Occipital lobe (tissue), 1 donor: ENCODE measurements at regions not wholly inside any gene's neighbourhood (a gene's known extent, or its start where the extent isn't known, plus 50 kb on each side); places are given as distances from the start of the nearest gene placed in this dataset.
"Not testable (repeated sequence)": the region's sequence is repeated elsewhere in the genome, so short reads cannot be mapped to it uniquely, and the experiment has no call there.

ENCODE experiments used
- DNase-seq: peaks from one replicate; lab custom pipeline; 2025; lab: John Stamatoyannopoulos, UW

GRCh38 chr2:75920859-75921551 is 210.3 kb upstream of the GCFC2 start:
- DNase-seq = no peak

- DNase-seq = no peak
Observed at GRCh38 chr2:75915851-75916634, 205.3 kb upstream of the GCFC2 start.

DNA sequence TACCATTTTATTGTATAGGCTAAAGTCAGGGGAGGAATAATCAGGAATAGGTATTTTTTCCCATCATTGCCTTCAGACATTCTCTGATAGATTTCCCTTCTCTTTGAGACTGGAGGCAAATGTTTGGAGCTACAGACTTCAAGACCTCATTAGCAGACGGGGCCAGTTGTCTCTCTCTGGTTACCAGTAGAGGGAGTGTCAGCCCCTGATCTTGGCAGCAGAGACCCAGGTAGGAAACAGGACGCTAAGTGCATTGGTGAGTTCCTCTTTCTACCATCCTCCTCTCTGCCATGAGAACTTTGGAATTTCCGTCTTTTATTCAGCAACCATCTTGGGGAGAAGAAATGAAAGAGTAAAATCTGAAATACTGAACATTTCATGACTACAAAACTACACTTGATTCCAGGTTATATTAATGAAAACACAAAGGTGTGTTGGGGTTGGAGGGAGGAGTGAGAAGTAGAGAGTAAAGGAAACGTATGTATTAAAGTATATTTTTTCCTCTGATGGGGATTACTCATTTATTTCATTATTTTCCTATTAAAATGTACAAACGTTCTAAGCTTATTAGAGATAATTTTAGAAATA is 186.2 kb upstream of the GCFC2 start:
- no peak for DNase-seq

DNA sequence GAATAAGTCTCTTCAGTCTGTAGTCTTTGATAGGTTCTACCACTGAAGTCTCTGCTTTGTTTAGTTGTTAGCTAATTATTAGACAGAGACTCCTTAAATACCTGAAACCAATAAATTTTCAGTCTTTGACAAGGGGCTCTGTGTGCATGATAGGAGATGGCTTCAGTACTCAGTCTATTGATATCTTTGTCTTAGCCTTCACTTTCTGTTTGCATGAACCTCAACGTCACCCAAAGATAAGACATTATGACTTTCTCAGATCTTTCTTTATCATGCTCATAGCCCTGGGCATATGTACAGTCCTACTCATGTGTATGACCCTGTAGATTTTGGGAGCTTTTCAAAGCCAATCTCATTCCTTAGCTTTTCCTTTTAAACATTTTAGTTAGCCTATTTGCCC is 183.5 kb upstream of the GCFC2 start:
- DNase-seq = no peak

DNA sequence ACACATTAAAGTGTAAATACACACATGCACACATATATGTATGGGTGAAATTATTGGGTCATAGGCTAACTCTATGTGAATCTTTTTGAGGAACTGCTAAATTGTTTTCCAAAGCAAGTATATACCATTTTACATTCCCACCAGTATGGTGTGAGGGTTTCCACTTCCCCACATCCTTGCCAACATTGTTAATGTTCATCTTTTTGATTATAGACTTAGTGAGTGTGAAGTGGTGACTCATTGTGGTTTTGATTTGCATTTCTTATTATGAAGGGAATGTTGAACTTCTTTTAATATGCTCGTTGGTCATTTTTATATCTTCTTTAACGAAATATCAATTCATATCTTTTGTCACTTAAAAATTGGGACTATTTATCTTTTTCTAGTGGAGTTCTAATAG is 181.8 kb upstream of the GCFC2 start:
- DNase-seq = no peak

GRCh38 chr2:75882530-75882929 is 171.8 kb upstream of the GCFC2 start:
- no peak for DNase-seq

GRCh38 chr2:75875606-75876005 is 164.9 kb upstream of the GCFC2 start:
- DNase-seq = not testable (repeated sequence)

GRCh38 chr2:75871762-75872614 is 161.3 kb upstream of the GCFC2 start:
- not testable (repeated sequence) for DNase-seq

DNA sequence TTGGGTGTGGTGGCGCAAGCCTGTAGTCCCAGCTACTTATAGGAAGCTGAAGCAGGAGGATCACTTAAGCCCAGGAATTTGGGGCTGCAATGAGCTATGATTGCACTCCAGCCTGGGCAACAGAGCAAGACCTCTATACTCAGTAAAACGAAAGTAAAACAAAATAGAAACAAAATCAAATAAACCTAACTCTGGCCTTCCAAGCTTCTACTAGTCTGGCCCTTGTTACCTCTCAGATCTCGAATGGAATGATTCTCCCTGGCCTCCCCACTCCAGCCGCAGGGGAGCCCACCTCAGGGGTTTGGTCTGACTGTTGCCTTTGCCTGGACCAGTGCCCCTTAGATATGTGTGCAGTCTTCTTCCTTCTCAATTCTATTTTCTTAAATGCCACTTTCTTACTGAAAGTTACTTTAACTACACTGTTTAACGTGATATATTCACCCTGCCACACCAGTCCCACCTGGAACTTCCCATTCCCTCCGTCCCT is 160.0 kb upstream of the GCFC2 start:
- DNase-seq = no peak

DNA sequence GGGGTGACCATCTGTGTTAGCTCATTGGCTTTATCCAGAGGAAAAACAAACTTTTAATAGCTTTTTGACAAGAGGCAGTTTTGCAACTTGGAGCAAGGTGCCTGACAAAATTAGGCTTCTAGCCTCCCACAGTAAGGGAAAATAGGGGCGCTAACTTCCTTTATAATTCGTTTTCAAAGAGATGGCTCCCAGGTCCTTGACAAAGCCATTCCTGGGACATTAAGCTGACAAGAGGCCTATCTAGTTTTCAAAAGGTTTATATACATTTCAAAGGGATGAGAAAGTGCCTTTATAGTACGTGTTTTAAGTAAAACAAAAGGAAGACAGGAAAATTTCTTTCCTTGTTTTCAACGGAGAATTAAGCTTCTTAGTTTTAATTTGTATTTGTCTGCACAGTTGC is 159.4 kb upstream of the GCFC2 start:
- DNase-seq = no peak

DNA sequence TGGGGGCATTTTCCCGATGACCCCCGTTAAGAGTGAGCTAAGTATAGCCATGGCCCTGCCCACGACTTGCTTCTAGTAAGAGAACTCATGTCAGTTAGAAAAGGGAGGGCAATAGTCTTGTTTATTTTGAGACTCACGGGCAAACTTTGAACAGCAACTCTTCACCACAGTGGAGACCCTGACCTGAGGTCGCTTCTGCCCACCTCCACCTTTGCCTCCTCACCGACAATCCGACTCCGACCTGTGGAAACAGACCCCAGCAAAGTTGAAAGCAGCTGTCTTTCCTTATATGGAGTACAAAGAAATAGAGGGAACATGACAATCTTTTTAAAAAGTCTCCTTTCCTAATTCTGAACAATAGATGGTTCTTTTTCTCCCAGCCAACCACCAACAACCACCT is 155.0 kb upstream of the GCFC2 start:
- DNase-seq = no peak

DNA sequence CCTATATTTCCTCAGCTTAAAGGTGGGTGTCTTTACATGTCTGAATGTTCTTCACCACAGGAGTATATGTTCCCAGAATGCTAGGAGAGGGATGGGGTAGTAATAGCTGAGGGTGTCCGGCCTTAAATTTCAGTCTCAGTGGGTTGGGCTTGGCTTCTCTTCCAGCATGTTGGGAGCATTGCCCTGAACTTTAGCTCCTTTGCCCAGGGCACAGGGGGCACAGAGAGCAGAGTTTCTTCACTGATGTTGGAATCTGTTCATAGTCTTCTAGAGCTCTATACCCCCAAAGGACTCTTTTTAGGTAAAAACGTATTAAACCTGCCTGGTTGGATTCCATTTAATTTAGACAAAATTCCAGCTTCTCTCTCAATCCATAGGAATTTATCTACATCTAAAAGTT is 154.4 kb upstream of the GCFC2 start:
- no peak for DNase-seq

DNA sequence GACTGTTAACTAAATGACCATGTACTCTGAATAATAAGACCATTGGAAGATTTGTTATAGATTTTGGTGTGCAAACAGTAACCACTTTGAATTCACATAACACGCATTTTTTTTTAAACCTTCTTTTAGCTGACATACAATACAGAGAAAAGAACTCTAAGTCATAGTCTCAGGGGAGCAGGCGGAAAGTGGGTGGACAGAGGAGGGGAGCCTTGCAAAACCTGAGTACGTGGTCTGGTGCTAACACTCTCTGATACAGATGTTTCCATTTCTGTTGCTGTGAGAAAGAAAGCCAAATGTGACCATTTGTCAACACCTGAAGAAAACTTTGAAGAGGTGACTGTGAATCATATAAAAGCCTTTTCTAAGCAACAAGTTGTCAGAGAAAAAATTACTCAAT is 151.8 kb upstream of the GCFC2 start:
- no peak for DNase-seq

- no peak for DNase-seq
Observed at GRCh38 chr2:75853436-75853835, 142.7 kb upstream of the GCFC2 start.

DNA sequence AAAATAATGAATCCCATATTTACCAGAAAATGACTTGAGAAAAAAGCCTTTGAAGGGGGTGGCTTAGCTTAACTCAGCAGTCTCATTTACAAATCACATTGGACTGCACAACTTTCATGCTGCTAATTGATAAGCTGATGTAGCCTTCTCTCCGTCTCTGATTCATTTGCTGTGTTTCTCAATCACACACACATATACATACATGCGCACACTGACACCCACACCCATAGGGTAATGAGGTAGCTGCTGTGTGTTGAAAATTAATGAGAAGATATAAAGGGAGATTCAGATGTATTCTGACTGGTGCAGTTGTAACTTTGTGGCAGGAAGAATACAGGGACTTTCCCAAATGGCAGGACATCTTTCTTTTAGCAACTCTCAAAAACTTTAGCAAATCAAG is 141.9 kb upstream of the GCFC2 start:
- no peak for DNase-seq

DNA sequence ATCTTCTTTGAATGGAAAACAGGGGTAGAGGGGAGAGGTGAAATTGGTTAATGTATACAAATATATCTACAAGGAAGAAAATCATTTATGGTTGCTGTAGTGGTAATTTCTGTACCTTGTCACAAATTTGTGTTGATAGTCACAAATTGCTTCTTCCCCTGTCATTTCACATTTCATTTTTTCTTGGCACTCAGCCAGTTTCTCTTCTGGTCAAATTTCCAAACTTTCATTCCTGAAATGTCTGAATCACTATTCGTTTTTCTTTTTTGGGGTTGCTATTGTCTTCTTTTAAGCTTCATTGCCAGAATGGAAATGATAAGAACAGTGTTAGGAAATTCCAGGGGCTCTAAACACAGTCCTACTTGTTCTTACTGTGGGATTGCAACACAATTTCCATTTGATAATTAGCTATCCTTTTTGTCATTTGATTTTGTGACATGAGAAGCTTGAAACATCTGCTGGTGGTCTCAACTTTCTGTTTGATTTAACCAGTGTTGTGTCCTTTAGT is 136.0 kb upstream of the GCFC2 start:
- no peak for DNase-seq

DNA sequence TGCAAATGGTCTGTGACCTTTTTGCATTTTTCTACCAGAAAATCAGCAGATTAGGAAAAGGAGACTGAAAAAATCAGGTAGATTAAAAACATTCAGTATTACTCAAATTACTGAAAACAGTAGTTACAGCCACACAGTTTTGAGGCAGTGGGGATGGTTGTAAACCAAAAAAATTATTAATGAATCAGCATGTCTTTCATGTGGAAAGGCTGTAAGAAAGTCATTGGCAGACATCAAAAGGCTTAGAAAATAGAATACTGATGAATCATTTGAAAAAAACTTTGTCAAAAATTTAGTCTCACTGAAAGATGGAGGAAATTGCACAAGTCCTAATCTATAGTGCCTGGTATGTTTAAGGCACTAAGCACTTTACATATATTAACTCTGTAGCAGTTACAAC is 133.9 kb upstream of the GCFC2 start:
- DNase-seq = no peak

- not testable (repeated sequence) for DNase-seq
Observed at GRCh38 chr2:75834588-75834987, 123.9 kb upstream of the GCFC2 start.

DNA sequence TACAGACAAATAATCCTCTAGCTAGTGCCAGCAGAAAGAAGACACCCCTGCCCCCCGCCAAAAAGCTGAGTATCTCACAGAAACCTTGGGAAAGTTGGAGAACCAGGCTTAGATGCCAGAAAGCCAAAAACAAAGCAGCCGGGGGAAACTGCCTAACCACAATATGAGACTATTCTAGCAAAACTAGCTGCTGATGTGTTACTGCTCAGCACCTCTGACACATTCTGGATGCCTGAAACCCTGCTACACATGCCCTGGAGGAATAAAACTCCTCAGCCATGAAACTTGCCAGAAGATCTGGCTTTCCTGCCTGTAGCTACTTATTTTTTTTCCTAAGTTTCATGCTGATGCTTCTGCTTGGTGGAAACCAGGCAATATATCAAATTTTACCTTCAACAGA is 122.7 kb upstream of the GCFC2 start:
- no peak for DNase-seq

DNA sequence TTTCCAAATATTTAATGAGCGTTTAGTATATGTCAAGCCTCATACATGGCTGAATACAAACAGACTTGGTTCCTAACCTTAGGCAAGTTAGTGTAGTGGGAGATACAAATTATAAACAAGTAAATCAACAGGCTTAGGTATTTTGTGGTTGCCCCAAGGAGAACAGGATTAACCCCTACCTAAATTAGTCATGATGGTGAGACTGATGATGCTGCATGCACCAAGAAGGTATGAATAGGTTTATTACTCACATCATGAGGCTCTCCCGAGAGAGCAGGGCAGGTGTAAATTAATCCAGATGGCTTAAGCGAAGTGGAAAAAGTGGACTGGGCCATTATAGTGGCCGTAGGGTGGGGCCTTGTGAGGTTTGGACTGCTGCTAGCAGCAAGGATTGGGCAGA is 118.1 kb upstream of the GCFC2 start:
- DNase-seq = no peak

- not testable (repeated sequence) for DNase-seq
Observed at GRCh38 chr2:75823515-75823914, 112.8 kb upstream of the GCFC2 start.

DNA sequence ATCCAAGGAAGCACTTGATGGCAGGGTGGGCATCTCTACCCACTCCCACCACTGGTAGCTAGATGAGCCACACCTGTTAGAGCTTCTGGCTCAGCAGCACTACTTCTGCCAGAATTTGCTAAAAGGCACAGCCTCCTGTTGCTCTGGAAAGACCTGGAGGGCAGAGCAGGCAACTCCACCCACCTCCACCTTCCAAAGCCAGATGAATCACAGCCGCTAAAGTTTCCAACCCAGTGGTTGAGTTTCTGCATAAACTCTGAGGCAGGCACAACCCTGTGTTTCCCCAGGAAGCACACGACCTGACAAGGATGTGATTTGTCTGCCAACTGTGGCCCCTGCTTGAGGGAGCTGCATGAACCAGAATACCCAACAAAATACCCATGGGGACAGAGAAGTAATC is 111.6 kb upstream of the GCFC2 start:
- DNase-seq = no peak
